D341Med (cell line): ENCODE measurements at regions not wholly inside any gene's neighbourhood (a gene's known extent, or its start where the extent isn't known, plus 50 kb on each side); places are given as distances from the start of the nearest gene placed in this dataset.

ENCODE experiments used
- DNase-seq: peaks from one replicate; pipeline ENCODE4 v3.0.0; 2012; ENCODE audit warnings: low spot score

DNA sequence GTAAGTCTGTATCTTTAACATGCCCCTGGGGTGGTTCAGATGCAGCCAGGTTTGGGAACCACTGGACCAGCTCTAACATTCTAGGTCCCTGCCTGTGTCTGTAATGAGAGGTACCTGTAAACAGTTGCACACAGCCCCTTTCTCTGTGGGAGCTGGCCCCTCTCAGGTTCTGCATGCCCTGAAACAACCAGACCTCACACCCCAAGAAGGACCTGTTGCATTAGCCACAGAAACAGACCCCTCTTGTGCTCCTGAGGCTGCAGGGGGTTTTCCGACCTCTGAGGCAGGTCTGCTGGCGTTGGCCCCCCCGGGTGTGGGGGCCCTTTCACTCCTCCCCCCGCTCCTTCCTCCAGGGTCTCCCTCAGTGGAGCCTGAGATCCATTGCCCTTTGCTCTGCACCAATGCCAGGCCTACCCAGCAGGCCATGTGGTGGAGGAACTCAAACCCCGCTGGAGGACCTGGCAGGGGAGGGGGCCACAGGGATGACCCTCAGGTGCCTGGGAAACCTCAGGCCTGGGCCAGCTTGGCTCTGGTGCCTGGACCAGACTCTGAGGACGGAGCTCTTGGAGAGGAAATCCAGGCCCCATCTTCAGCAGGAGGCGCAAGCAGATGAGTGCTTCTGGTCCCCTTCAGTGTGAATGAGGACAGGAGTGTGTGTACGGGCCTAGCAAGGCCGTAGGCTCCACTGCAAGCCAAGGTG, 61.4 kb upstream of the PJA1 start:
- DNase-seq = no peak

DNA sequence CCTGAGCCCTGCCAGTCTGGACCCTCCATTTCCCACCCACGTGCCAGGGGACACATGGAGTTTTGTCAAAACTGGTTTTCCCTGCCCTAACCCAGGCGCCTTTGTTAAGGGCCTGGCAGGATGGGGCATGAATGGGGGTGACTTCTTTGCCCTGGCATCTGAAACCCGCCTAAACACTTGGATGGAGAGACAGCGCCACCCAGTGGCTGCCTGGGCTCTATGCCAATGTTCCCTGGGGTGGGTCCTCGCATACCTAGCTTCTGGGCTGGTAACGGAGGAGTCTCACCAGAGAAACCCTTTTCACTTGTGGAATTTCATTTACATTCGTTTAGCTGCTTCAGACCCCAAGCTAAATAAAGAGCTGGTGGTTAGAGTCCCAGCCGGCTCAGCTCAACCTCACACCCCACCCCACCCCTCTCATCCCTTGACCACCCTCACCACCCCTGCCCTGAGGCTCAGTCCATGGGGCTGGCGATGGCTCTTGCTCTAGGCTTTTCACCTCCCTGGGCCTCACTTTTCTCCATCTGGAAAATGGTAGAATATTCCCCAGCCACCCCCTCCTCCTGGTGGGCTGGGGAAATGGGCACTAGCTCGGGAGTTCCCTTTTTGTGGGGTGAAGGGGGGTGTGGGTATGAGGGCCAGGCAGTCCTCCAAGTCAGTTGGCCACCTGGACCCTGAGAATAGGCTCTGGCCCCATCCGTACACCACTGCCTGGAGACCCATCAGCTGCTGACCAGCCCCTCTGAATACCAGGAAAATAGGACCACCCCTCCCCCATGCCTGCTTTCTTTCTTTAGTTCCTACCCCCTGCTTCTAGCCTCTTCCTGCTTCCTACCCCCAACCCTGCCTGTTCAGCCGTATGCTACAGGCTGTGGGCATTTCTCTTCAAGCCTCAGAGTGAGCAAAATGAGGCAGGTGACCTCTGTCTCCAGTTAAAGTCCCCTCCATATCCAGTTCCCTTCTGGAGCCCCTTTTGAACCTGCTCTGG, 57.1 kb upstream of the PJA1 start:
- DNase-seq = peak; percentile 84

DNA sequence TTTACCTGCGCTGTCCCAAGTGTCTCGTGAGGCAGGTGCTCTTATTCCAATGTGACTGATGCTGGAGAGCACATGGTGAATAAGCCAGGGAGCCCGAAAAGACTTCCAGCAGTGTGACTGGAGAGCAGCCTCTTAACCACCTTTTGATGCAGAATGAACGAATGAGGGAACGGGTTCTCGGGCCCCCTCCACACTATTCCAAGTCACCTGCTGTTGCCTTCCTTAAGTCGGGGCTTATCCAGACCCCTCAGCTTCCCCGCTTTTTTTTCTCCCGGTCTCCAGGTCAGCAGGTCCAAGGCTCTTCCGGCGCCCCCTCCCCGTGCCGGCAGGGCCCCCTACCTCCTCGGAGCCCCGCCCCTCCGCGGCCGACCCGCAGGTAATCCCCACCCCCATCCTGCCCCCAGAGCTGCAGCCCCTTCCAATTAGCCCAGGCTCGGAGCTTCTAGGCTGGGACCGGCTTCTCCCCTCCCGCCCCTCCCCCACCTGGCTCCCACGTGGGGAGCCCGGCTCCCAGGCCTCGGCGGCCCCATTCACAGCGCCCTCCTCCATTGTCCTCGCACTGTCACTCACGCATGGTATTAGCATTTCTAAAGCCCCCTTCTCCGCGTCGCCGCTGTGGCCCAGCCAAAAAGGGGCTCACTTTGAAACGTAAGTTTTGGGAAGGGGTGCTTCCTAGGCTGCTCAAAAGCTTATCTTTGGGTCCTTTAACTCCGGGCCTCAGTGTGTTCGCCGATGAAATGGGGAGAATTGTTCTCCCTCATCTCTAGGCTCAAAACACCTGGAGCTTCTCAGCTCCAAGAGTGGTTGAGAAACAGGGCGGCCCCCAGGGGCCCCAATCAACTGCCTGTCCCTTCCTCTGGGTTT, 56.2 kb upstream of the PJA1 start:
- DNase-seq = no peak

DNA sequence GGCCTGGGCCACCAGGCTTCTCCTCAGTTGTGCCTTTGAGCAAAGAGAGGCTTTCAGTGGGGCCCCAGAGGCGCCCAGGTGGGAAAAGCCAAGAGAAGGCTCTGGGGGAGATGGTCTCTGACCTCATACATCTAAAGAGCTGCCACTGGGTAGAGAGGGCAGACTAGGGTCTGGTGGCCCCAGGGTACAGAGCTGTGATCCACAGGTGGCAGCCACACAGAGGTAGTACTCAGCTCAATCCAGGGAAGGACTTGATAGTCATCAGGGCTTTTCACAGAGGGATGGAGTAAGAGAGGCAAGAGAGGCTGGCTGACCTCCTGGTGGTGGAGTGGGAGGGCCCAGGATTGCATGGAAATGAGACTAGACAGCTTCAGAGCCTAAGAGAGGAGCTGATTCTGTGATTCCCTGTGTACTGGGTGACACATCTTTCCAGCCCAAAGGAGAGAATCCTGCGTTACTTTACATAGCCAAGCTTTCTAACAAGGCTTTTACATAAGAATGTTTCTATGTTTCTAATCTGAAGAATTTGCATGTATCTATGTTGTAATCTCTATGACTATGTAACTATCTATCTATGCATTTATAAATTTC, 53.2 kb upstream of the PJA1 start:
- DNase-seq = no peak

DNA sequence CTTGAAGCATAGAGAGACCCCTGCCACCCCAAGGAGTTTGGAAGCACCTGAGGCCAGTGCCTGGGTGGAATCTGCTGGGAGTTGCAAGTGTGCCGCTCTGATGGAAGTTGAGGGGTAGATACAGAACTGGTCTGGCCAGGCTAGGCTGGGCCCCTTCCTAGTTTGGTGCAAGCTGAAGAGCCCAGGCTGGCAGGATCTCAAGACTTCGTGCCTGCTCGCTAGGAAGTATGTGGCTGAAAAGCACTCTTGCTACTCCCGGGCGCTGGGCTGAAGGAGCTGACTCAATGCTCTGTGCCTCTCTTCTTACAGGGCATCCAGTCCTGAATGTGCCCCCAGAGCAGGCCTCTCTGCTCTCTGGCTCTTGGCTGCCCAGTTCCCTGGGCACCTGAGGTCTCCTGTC, 51.7 kb upstream of the PJA1 start:
- DNase-seq = no peak

DNA sequence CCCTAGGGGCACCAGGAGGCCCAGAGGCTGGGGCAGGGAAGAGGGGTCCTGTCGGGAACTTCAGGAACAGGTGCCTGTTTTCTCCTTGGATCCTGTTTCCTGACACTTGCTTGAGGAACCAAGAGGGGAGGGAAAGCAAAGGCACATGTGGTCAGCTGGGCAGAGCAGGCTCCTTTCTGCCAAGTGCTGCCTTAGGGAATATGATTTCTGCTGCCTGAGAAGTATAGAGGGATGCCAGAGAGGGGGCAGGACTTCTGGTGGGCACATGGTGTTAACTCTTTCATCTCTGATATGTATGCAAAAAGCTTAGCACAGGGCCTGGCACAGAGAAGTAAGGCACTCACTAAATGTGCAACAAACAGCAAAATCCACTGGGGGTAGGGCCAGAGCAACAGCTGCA, 51.2 kb upstream of the PJA1 start:
- no peak for DNase-seq

DNA sequence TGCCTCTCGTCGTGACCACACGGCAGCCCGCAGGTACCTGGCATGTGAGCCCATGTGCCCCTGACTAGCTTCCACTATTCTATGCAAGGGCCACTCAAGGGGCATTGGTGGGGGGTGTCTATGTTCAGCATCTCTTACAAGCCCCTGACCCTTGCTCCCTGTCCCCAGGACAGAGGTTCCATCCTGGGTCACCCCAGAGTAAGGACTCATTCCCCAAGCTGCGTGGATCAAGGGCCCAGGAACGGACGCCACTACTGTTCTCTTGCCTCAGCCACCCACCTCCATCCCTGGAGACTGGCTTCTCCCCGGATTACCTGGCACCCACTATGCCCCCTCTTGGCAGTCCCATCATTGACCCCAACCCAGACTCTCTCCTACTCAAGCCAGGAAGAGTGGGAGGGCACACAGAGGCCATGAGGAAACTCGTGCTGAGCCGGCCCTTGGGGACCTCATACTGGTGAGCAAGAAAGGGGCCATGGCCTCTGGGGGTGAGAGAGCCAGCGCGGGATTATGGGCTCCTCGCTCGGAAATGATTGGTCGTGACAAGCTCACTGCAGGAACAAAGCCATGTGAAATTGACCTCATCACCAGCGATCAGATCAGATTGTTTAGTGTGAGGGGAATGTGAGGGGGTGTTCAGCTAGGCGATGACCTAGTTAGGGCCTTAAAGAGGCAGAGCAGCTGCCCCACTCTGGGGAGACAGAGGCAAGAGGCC, 50.1 kb upstream of the PJA1 start:
- DNase-seq = no peak
